OCI-LY7 (cell line): ENCODE measurements at regions not wholly inside any gene's neighbourhood (a gene's known extent, or its start where the extent isn't known, plus 50 kb on each side); places are given as distances from the start of the nearest gene placed in this dataset.

ENCODE experiments used
- CTCF ChIP-seq: fragments of 200-600 bp; sonication (generic); conservative IDR thresholded peaks from 2 replicates; pipeline ENCODE4 v1.5.1; 2014; ENCODE audit warnings: mild to moderate bottlenecking, antibody characterized with exemption, low read length, moderate library complexity, mixed read lengths
- EZH2phosphoT487 ChIP-seq: fragments of 200-600 bp; sonication (generic); IDR thresholded peaks from 2 replicates; pipeline ENCODE4 v1.6.1; 2018; ENCODE audit warnings: low read depth, borderline replicate concordance, mild to moderate bottlenecking, mixed run types, antibody characterized with exemption, low read length, moderate library complexity, mixed read lengths

- TF ChIP-seq CTCF (no peak), EZH2phosphoT487 (no peak)
These were observed 1709.5 kb upstream of the AGA start for GRCh38 chr4:179151770-179152169.
